ENCODE measurements at regions not wholly inside any gene's neighbourhood (a gene's known extent, or its start where the extent isn't known, plus 50 kb on each side); places are given as distances from the start of the nearest gene placed in this dataset.

- intact Hi-C loops (cut with micrococcal nuclease) = no loop called here
- no peaks in the 10 kb centered on the region for H3K4me1 Mint-ChIP-seq
- H3K27me3 Mint-ChIP-seq = no peaks in the 10 kb centered on the region
- ChIA-PET POLR2A (no interaction called here), CTCF (no interaction called here)
- H3K36me3 Mint-ChIP-seq (ENCODE audit: low read depth) = no peaks in the 10 kb centered on the region
- no peak overlapping the region for H3K4me3 Mint-ChIP-seq
- no peak overlapping the region for H3K27ac Mint-ChIP-seq
- TF ChIP-seq, protein P1, sequence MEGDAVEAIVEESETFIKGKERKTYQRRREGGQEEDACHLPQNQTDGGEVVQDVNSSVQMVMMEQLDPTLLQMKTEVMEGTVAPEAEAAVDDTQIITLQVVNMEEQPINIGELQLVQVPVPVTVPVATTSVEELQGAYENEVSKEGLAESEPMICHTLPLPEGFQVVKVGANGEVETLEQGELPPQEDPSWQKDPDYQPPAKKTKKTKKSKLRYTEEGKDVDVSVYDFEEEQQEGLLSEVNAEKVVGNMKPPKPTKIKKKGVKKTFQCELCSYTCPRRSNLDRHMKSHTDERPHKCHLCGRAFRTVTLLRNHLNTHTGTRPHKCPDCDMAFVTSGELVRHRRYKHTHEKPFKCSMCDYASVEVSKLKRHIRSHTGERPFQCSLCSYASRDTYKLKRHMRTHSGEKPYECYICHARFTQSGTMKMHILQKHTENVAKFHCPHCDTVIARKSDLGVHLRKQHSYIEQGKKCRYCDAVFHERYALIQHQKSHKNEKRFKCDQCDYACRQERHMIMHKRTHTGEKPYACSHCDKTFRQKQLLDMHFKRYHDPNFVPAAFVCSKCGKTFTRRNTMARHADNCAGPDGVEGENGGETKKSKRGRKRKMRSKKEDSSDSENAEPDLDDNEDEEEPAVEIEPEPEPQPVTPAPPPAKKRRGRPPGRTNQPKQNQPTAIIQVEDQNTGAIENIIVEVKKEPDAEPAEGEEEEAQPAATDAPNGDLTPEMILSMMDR (IDR thresholded peaks at IDR 0.05) = no peak
- peaks cover 2% of the 10 kb centered on the region for H3K9me3 Mint-ChIP-seq
- ATAC-seq (ENCODE audit: low read depth) (no peak), DNase-seq (no peak)
These were observed 210.9 kb downstream of the DCDC2C start for GRCh38 chr2:3914241-3914640.

DNA sequence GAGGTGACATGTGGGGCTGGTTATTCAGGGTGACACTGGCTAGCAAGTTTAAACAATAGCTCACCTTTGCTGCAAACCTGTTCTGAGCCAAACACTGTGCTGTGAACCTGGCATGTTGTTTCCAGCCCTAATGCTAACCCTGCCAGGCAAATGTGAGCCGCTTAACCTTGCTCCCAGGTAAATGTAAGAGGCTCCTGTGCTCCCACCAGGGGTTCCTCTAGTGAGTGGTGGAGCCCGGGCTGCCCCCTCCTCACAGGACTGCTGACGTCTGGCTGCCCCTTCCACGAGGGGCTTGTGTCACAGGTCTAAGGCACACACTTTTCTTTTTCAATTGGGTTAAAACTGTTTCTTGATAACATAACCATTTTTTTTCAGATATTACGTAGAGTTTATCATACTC is 223.7 kb downstream of the DCDC2C start:
- TF ChIP-seq, protein P1 (IDR thresholded peaks at IDR 0.05) = no peak
- no peak for ATAC-seq (ENCODE audit: low read depth)
- CTCF ChIA-PET = no interaction called here
- Mint-ChIP-seq H3K27ac (no peak overlapping the region), H3K27me3 (no peaks in the 10 kb centered on the region), H3K9me3 (peaks cover 3% of the 10 kb centered on the region), H3K4me1 (no peaks in the 10 kb centered on the region), H3K36me3 (ENCODE audit: low read depth) (no peaks in the 10 kb centered on the region), H3K4me3 (no peak overlapping the region)
- intact Hi-C loops (cut with micrococcal nuclease) = no loop called here
- POLR2A ChIA-PET = no interaction called here
- no peak for DNase-seq

GRCh38 chr2:3929374-3929773 is 226.0 kb downstream of the DCDC2C start:
- CTCF ChIA-PET = no interaction called here
- DNase-seq (no peak), ATAC-seq (ENCODE audit: low read depth) (no peak)
- Mint-ChIP-seq H3K27ac (no peak overlapping the region), H3K9me3 (peaks cover 11% of the 10 kb centered on the region), H3K4me1 (no peaks in the 10 kb centered on the region), H3K4me3 (no peak overlapping the region), H3K36me3 (ENCODE audit: low read depth) (no peaks in the 10 kb centered on the region), H3K27me3 (no peaks in the 10 kb centered on the region)
- POLR2A ChIA-PET = no interaction called here
- TF ChIP-seq, protein P1 (IDR thresholded peaks at IDR 0.05) = no peak
- intact Hi-C loops (cut with micrococcal nuclease) = no loop called here

GRCh38 chr2:3930246-3930645 is 226.9 kb downstream of the DCDC2C start:
- DNase-seq (no peak), ATAC-seq (ENCODE audit: low read depth) (no peak)
- H3K9me3 Mint-ChIP-seq = peaks cover 11% of the 10 kb centered on the region
- no peaks in the 10 kb centered on the region for H3K36me3 Mint-ChIP-seq (ENCODE audit: low read depth)
- ChIA-PET CTCF (no interaction called here), POLR2A (no interaction called here)
- TF ChIP-seq, protein P1 (IDR thresholded peaks at IDR 0.05) = no peak
- H3K4me3 Mint-ChIP-seq = no peak overlapping the region
- H3K27me3 Mint-ChIP-seq = no peaks in the 10 kb centered on the region
- no peak overlapping the region for H3K27ac Mint-ChIP-seq
- intact Hi-C loops (cut with micrococcal nuclease) = no loop called here
- H3K4me1 Mint-ChIP-seq = no peaks in the 10 kb centered on the region

DNA sequence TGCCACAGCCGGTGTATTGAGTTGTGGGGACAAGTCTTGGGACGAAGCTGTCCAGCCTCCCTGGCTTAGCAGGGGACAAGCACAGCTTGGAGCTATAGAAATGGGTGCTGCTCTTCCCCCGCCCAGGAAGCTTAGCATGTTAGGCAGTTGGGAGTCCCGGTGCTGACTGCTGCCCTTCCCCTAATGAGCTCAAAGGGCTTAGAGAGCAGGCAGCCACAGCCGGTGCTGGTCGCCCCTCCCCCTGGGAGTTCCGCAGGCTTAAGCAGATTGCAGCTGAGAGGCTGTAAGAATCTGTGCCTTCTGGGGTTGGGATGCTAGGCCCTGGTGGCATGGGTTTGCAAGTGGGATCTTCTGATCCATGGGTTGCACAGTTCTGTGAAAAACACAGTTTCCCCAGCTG is 237.3 kb downstream of the DCDC2C start:
- H3K27ac Mint-ChIP-seq = no peak overlapping the region
- H3K9me3 Mint-ChIP-seq = peaks cover 2% of the 10 kb centered on the region
- DNase-seq = no peak
- ATAC-seq (ENCODE audit: low read depth) = no peak
- H3K36me3 Mint-ChIP-seq (ENCODE audit: low read depth) = no peaks in the 10 kb centered on the region
- TF ChIP-seq, protein P1 (IDR thresholded peaks at IDR 0.05) = no peak
- CTCF ChIA-PET = no interaction called here
- H3K4me3 Mint-ChIP-seq = no peak overlapping the region
- POLR2A ChIA-PET = no interaction called here
- intact Hi-C loops (cut with micrococcal nuclease) = no loop called here
- no peaks in the 10 kb centered on the region for H3K27me3 Mint-ChIP-seq
- no peaks in the 10 kb centered on the region for H3K4me1 Mint-ChIP-seq

Data from activated B cell treated with CpG ODN at 0.5 μM for 24 hours (primary cell).